GM21529 (cell line): ENCODE measurements at regions not wholly inside any gene's neighbourhood (a gene's known extent, or its start where the extent isn't known, plus 50 kb on each side); places are given as distances from the start of the nearest gene placed in this dataset.

Experiments
- ATAC-seq: cut with Tn5 transposase; IDR thresholded peaks from one replicate; pipeline ENCODE4 v1.9.1; 2021; ENCODE audit not compliant: unreplicated experiment

DNA sequence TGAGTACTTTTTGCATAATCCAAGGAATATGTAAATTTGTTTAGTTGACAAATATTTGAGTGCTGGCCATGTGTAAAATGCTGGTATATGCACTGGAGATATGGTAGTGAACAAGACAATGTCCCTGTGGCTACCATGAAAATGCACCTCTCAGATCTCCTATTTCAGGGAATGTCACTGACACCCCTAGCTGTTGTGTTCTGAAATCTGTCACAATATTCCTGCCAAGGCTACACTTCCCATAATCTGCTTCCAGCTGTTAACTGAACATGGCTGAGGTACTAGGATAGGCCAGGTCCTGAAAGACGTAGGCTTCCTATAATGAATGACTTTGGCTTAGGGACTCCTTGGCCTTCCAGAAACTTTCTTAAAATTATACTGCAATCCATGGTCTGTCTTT, 197.8 kb downstream of the ZNF648 start:
- ATAC-seq, result no peak

DNA sequence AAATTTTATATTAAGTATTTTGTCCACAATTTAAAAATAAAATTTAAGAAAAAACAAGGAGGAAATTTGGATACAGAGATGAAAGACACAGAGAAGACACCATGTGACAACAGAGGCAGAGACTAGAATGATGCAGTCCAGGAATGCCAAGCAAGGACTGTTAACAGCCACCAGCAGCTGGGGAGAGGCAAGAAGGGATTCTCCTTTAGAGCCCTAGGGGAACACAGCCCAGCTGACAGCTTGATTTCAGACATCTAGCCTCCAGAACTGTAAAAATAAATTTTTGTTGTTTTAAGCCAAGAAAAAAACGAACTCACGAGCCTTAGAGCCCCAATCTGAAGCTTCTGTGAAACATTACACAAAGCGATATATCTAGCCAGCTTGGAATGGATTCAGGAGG, 198.5 kb downstream of the ZNF648 start:
- ATAC-seq, result no peak

DNA sequence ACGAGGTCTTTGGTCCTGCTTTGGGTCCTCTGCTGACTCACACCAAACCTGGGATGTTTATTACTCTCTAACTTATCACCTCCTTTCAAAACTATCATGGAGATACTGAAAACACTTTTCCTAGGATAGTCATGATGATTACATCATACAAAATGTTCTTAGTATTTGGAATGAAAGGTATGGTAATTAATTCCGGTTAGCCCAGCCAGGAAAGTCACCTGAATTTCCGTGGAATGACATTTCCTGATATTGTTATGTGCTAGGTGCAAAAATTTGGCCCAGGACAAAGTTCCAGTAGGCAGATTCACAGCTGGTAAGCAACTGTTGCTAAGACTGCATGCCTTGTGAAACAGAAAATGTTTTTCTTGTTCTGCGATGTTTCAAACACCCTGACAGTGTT, 203.4 kb downstream of the ZNF648 start:
- no peak for ATAC-seq
